GM12865 (cell line): ENCODE measurements at regions not wholly inside any gene's neighbourhood (a gene's known extent, or its start where the extent isn't known, plus 50 kb on each side); places are given as distances from the start of the nearest gene placed in this dataset.

Experiments
- DNase-seq: peaks from one replicate; pipeline ENCODE4 v3.0.0; 2010; ENCODE audit warnings: low read depth
- H3K4me3 ChIP-seq: 2 replicates; pipeline ENCODE4 v1.5.1; 2011; ENCODE audit warnings: mild to moderate bottlenecking, low read depth, low read length, control low read depth
- CTCF ChIP-seq: IDR thresholded peaks from 2 replicates; pipeline ENCODE4 v1.5.1; 2011; ENCODE audit warnings: low read length, control low read depth, low read depth, inconsistent platforms; ENCODE audit not compliant: insufficient read depth; ENCODE audit errors: missing control alignments

- TF ChIP-seq CTCF, result no peak
- DNase-seq, result no peak
- no peak overlapping the region for H3K4me3 ChIP-seq
Observed at GRCh38 chr2:220228310-220229006, 601.0 kb downstream of the SLC4A3 start.

GRCh38 chr2:220240641-220241040 lies 613.2 kb downstream of the SLC4A3 start:
- no peak for DNase-seq
- H3K4me3 ChIP-seq, result no peak overlapping the region
- TF ChIP-seq CTCF, result no peak

- no peak for TF ChIP-seq CTCF
- no peak for DNase-seq
- H3K4me3 ChIP-seq, result no peak overlapping the region
Observed at GRCh38 chr2:220241423-220241822, 614.0 kb downstream of the SLC4A3 start.

DNA sequence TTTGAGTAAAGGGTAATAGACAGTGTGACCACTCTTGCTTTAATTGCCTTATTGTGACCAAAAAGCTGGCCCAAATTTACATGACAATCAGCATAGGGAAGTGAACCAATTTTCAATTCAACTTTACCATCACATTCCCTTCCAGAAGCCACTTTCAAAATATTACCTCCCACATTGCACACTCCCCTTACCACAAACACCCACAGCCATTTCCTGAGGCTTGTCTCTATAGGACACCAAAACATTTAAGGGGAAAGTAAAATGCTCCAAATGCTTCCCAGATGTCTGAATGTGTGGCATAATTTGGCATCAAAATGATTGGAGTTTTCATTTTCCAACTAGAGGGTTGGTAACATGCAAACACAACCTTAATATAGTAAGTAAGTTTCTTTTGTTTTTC lies 616.1 kb downstream of the SLC4A3 start:
- DNase-seq, result no peak
- no peak for TF ChIP-seq CTCF
- no peak overlapping the region for H3K4me3 ChIP-seq

- no peak for TF ChIP-seq CTCF
- no peak for DNase-seq
- no peak overlapping the region for H3K4me3 ChIP-seq
Observed at GRCh38 chr2:220246386-220246785, 619.0 kb downstream of the SLC4A3 start.

DNA sequence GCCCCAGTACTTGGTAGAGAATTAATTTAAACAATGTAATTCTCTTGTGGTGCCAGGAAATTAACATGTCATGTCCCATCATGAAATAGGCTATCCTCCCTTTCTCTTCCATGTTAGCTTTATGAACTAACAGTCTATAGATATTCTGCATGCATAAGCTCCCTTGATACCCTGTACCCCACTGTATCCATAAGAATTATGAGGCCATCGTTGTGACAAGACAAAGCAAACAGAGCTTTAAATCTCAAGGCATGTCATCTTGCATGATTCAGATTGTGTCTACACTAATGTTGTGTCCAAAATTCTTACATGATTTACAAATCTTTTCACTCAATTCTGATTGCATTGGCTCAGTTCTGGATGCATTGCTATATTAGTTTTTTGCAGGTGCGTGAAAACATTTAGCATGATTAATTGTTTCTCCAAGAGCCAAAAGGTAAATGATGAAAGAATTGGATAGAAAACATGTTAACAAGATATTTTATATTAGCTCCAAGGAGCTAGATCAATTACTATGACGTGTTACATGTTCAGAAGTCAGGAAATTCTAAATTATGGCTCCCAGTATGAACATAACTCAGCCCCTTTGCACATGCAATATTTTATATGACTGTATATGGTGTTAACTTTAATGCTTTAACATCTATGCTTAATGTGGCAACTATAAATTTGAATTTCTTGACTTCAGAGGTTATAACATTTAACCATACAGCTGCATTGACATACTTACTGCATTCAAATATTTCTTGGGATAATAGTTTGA lies 620.3 kb downstream of the SLC4A3 start:
- TF ChIP-seq CTCF, result no peak
- DNase-seq, result no peak
- H3K4me3 ChIP-seq, result no peak overlapping the region

DNA sequence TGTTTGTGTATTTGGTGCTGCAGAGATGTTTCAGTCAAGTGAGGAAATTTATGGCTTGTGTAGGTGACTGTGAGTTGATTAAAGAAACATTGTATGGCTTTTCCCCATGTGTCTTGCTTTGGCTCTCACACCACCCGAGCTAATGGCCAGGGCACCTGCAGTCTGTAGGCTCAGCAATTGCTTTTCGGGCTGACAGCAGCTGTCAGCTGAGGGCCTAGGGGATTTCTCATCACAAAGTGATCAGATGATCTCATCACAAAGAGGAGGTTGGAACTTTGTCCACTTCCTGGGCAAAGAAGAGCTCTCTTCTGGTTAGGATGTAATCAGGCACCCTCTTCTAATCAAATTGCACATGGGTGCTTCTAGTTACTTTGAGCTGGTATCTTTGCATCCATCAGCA lies 632.2 kb downstream of the SLC4A3 start:
- H3K4me3 ChIP-seq, result no peak overlapping the region
- no peak for TF ChIP-seq CTCF
- no peak for DNase-seq
